Hepatocyte (in vitro differentiated cells): ENCODE measurements at regions not wholly inside any gene's neighbourhood (a gene's known extent, or its start where the extent isn't known, plus 50 kb on each side); places are given as distances from the start of the nearest gene placed in this dataset.

Experiments used
- DNase-seq: peaks from one replicate; pipeline ENCODE4 v3.0.0-alpha.2; 2016; ENCODE audit warnings: low spot score
- H2AFZ ChIP-seq: fragments of 200-600 bp; sonication (generic); 2 replicates; pipeline ENCODE4 v1.6.0; 2016; ENCODE audit warnings: antibody characterized with exemption, mild to moderate bottlenecking
- H3K27ac ChIP-seq: fragments of 200-600 bp; sonication (generic); 2 replicates; pipeline ENCODE4 v1.5.1; 2016; ENCODE audit warnings: mild to moderate bottlenecking
- H3K27me3 ChIP-seq: fragments of 200-600 bp; sonication (generic); 2 replicates; pipeline ENCODE4 v1.6.1; 2016
- H3K36me3 ChIP-seq: fragments of 200-600 bp; sonication (generic); replicated peaks from 2 replicates; pipeline ENCODE4 v1.5.1; 2016; ENCODE audit warnings: low read depth; ENCODE audit not compliant: insufficient read depth
- H3K4me1 ChIP-seq: fragments of 200-600 bp; sonication (generic); 2 replicates; pipeline ENCODE4 v1.5.1; 2016; ENCODE audit warnings: mild to moderate bottlenecking, moderate library complexity; ENCODE audit not compliant: insufficient read depth
- H3K4me2 ChIP-seq: fragments of 200-600 bp; sonication (generic); 2 replicates; pipeline ENCODE4 v1.6.0; 2016
- H3K4me3 ChIP-seq: fragments of 200-600 bp; sonication (generic); 2 replicates; pipeline ENCODE4 v1.5.1; 2016; ENCODE audit warnings: mild to moderate bottlenecking
- H3K79me2 ChIP-seq: fragments of 200-600 bp; sonication (generic); 2 replicates; pipeline ENCODE4 v1.6.0; 2017; ENCODE audit warnings: mild to moderate bottlenecking
- H3K9me2 ChIP-seq: fragments of 200-600 bp; sonication (generic); replicated peaks from 2 replicates; pipeline ENCODE4 v1.6.0; 2017; ENCODE audit warnings: mild to moderate bottlenecking; ENCODE audit not compliant: insufficient read depth
- H3K9me3 ChIP-seq: fragments of 200-600 bp; sonication (generic); 2 replicates; pipeline ENCODE4 v1.5.1; 2016; ENCODE audit warnings: low read depth, mild to moderate bottlenecking
- H4K20me1 ChIP-seq: fragments of 200-600 bp; sonication (generic); 2 replicates; pipeline ENCODE4 v1.6.0; 2016; ENCODE audit warnings: mild to moderate bottlenecking; ENCODE audit not compliant: insufficient read depth, poor library complexity, severe bottlenecking
- CTCF ChIP-seq: fragments of 200-600 bp; sonication (generic); IDR thresholded peaks from 2 replicates; pipeline ENCODE4 v1.5.1; 2016; ENCODE audit warnings: antibody characterized with exemption, mild to moderate bottlenecking; ENCODE audit not compliant: poor library complexity
- EZH2 ChIP-seq: fragments of 200-600 bp; sonication (generic); IDR thresholded peaks from 2 replicates; pipeline ENCODE4 v1.6.1; 2016; ENCODE audit warnings: antibody characterized with exemption, mild to moderate bottlenecking, borderline replicate concordance
- EZH2phosphoT487 ChIP-seq: fragments of 200-600 bp; sonication (generic); IDR thresholded peaks from one replicate; pipeline ENCODE4 v1.6.1; 2018; ENCODE audit warnings: antibody characterized with exemption, mild to moderate bottlenecking, low read depth, moderate library complexity; ENCODE audit not compliant: unreplicated experiment, severe bottlenecking
- WGBS: methylation state at CpG from one replicate; pipeline ENCODE4 v1.1.6; 2016; ENCODE audit warnings: low lambda C conversion rate; ENCODE audit errors: missing lambda C conversion rate; 5-methylcytosine and 5-hydroxymethylcytosine counted together

- Histone ChIP-seq H3K36me3 (no peaks in the 10 kb centered on the region), H3K27me3 (no peaks in the 10 kb centered on the region), H2AFZ (no peak overlapping the region), H3K9me3 (no peaks in the 10 kb centered on the region), H3K4me2 (no peak overlapping the region), H3K4me1 (no peaks in the 10 kb centered on the region), H3K79me2 (no peaks in the 10 kb centered on the region), H3K27ac (no peak overlapping the region), H3K9me2 (no peaks in the 10 kb centered on the region), H4K20me1 (no peaks in the 10 kb centered on the region), H3K4me3 (no peak overlapping the region)
- DNase-seq: no peak
- no peak for TF ChIP-seq CTCF
- no peak for TF ChIP-seq EZH2
- no peak for TF ChIP-seq EZH2phosphoT487
Measured at GRCh38 chr21:18163956-18164355, 80.7 kb upstream of the CHODL start.

DNA sequence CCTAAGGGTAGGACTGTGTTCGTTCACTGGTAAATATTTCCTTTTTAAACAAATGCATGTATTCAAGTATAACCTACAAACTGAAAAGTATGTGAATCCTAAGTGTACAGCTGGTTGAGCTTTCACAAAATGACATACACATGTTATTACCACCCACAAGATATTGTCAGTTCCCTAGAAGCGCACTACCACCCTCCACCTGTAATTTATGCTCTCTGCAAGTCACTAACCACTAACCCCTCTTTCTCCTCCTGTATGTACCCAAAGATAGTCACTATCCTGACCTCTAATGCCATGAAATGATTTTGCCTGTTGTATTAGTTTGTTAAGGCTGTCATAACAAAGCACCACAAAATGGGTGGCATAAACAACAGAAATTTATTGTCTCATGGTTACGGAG is 82.8 kb upstream of the CHODL start:
- H3K4me2 ChIP-seq: no peak overlapping the region
- H2AFZ ChIP-seq: no peak overlapping the region
- no peak overlapping the region for H3K4me3 ChIP-seq
- H3K27me3 ChIP-seq: no peaks in the 10 kb centered on the region
- H3K9me3 ChIP-seq: no peaks in the 10 kb centered on the region
- no peak for TF ChIP-seq CTCF
- TF ChIP-seq EZH2phosphoT487: no peak
- no peak for TF ChIP-seq EZH2
- no peak for DNase-seq
- H3K36me3 ChIP-seq: no peaks in the 10 kb centered on the region
- no peak overlapping the region for H3K27ac ChIP-seq
- 91% methylated on average over 3 of the region's 3 CpGs for WGBS
- no peaks in the 10 kb centered on the region for H3K9me2 ChIP-seq
- H4K20me1 ChIP-seq: no peaks in the 10 kb centered on the region
- no peaks in the 10 kb centered on the region for H3K79me2 ChIP-seq
- no peaks in the 10 kb centered on the region for H3K4me1 ChIP-seq

DNA sequence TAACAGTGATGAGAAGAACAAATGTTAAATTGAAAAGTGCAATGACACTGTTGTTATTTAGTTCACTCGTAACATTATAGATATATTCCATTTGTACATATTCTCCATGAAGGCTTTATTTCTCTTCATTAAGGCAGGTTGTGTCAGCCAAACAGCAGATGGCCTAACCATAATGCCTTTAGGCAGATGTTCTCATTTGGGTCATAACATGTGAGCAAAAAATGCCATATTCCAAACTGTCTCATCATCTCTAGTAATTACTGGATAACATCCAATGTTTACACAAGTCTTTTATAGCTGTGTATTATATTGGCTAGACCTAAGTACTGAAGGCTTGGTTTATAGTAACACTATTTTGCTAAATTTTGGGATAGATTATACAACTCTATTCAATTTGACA is 87.2 kb upstream of the CHODL start:
- no peak overlapping the region for H2AFZ ChIP-seq
- WGBS: 93% methylated on average over 1 of the region's 1 CpG
- H3K79me2 ChIP-seq: no peaks in the 10 kb centered on the region
- H3K4me2 ChIP-seq: no peak overlapping the region
- no peaks in the 10 kb centered on the region for H3K27me3 ChIP-seq
- no peak for DNase-seq
- H4K20me1 ChIP-seq: no peaks in the 10 kb centered on the region
- H3K36me3 ChIP-seq: no peaks in the 10 kb centered on the region
- no peaks in the 10 kb centered on the region for H3K9me2 ChIP-seq
- no peak overlapping the region for H3K27ac ChIP-seq
- no peaks in the 10 kb centered on the region for H3K4me1 ChIP-seq
- H3K4me3 ChIP-seq: no peak overlapping the region
- TF ChIP-seq EZH2phosphoT487 (no peak), CTCF (no peak), EZH2 (no peak)
- H3K9me3 ChIP-seq: no peaks in the 10 kb centered on the region
